Thyroid gland (tissue), 4 donors: ENCODE measurements at regions not wholly inside any gene's neighbourhood (a gene's known extent, or its start where the extent isn't known, plus 50 kb on each side); places are given as distances from the start of the nearest gene placed in this dataset.

Source experiments
- DNase-seq, 2 donors: peaks; one replicate each; pipeline ENCODE4 v3.0.0-alpha.2; 2019
- H3K27ac ChIP-seq, 3 donors: fragments of 200-600 bp; sonication (generic); 1 replicate in 2 of 3; 2 replicates in 1 of 3; pipeline ENCODE4 v1.5.1; 2016 to 2019; ENCODE audit warnings: mild to moderate bottlenecking in 1 of 3, moderate library complexity in 1 of 3
- H3K27me3 ChIP-seq: fragments of 200-600 bp; sonication (generic); one replicate; pipeline ENCODE4 v1.5.1; 2019
- H3K36me3 ChIP-seq, 2 donors: fragments of 200-600 bp; sonication (generic); one replicate each; pipeline ENCODE4 v1.5.1; 2016 to 2019
- H3K4me1 ChIP-seq, 2 donors: fragments of 200-600 bp; sonication (generic); one replicate each; pipeline ENCODE4 v1.5.1; 2017 to 2019
- H3K4me3 ChIP-seq, 3 donors: fragments of 200-600 bp; sonication (generic); replicated peaks in 1 of 3; 1 replicate in 2 of 3; 2 replicates in 1 of 3; pipeline ENCODE4 v1.5.1; 2016; ENCODE audit warnings: mild to moderate bottlenecking in 1 of 3
- H3K9me3 ChIP-seq: fragments of 200-600 bp; sonication (generic); one replicate; pipeline ENCODE4 v1.5.1; 2017
- CTCF ChIP-seq, 6 experiments: fragments of 200-600 bp in 3 of 6; fragments of 450-650 bp in 3 of 6; sonication (generic) in 3 of 6; IDR thresholded peaks; one replicate each; pipeline ENCODE4 v1.5.1; 2016 to 2019; ENCODE audit warnings: antibody characterized with exemption in 6 of 6, mild to moderate bottlenecking in 2 of 6, inconsistent platforms in 1 of 6, moderate library complexity in 1 of 6
- POLR2A ChIP-seq, 2 donors: fragments of 450-650 bp; IDR thresholded peaks; one replicate each; pipeline ENCODE4 v1.6.1; 2017; ENCODE audit warnings: antibody characterized with exemption in 2 of 2, mild to moderate bottlenecking in 2 of 2, moderate library complexity in 1 of 2
- WGBS, 2 donors: methylation state at CpG; one replicate each; pipeline ENCODE4 v1.1.5; 2017; 5-methylcytosine and 5-hydroxymethylcytosine counted together
- intact Hi-C: fragments of 100-400 bp; cut with DNase I; formaldehyde crosslinking; loops from one replicate; pipeline ENCODE4 v1.15.1; 2023

DNA sequence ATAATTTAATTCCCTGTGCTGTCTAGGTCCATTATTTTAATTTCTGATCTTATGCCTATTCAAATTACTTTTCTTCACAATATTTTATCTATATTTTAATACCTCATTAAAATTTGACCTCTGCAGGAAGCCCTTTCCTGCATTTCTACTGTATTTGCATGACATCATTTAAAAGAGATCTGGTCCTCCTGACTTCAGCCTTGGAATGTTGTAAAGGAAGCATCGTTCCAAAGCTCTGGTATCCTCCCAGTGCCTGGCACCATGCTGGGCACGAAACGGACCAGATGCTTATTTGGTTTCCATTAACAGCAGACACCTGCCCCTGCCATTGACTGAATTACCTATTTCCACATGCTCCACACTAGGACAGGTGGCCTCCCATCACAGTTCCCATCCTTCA, 247.5 kb downstream of the KLF6 start:
- Histone ChIP-seq H3K36me3 (no peaks in the 10 kb centered on the region), H3K27ac (no peak overlapping the region), H3K4me1 (no peaks in the 10 kb centered on the region), H3K27me3 (no peaks in the 10 kb centered on the region), H3K4me3 (no peak overlapping the region), H3K9me3 (no peaks in the 10 kb centered on the region)
- intact Hi-C loops, result no loop called here
- 95% methylated on average over 3 of the region's 3 CpGs for WGBS, 2 donors
- no peak for TF ChIP-seq POLR2A (IDR thresholded peaks at IDR 0.05)
- TF ChIP-seq CTCF (IDR thresholded peaks at IDR 0.05), result no peak
- no peak for DNase-seq

DNA sequence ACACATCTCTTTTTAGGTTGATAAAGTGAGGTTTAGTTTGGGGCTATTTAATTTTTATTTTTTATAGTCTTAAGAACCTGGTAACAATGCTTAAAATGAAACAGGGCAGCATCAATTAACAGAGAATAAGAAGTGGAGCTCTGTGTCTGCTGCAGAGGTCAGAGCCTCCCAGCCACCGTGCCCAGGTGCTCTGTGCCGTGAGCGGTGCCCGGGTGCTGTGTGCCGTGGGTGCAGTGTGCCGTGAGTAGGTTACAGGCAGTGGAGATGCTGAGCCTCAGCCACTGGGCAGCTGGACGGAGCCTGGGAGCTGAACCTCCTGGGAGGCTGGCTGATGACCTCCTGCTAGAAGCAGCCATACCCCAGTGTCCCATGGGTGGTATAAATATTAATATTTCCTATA, 250.0 kb downstream of the KLF6 start:
- H3K4me1 ChIP-seq, result no peaks in the 10 kb centered on the region
- WGBS, 2 donors, result 76 to 83% methylated on average over 6 to 7 of the region's 7 CpGs
- H3K27ac ChIP-seq, result no peak overlapping the region
- no peaks in the 10 kb centered on the region for H3K27me3 ChIP-seq
- no peak overlapping the region for H3K4me3 ChIP-seq
- intact Hi-C loops, result no loop called here
- H3K9me3 ChIP-seq, result no peaks in the 10 kb centered on the region
- no peak for DNase-seq
- no peaks in the 10 kb centered on the region for H3K36me3 ChIP-seq
- TF ChIP-seq CTCF (IDR thresholded peaks at IDR 0.05) (no peak), POLR2A (IDR thresholded peaks at IDR 0.05) (no peak)

GRCh38 chr10:3534433-3534832, 250.6 kb downstream of the KLF6 start:
- no peak for TF ChIP-seq POLR2A (IDR thresholded peaks at IDR 0.05)
- no peak for TF ChIP-seq CTCF (IDR thresholded peaks at IDR 0.05)
- intact Hi-C loops, result no loop called here
- H3K4me3 ChIP-seq, result no peak overlapping the region
- 89% methylated on average over 10 of the region's 10 CpGs for WGBS, 2 donors
- DNase-seq, result no peak
- no peaks in the 10 kb centered on the region for H3K4me1 ChIP-seq
- no peaks in the 10 kb centered on the region for H3K27me3 ChIP-seq
- H3K9me3 ChIP-seq, result no peaks in the 10 kb centered on the region
- no peaks in the 10 kb centered on the region for H3K36me3 ChIP-seq
- no peak overlapping the region for H3K27ac ChIP-seq

- intact Hi-C loops, result no loop called here
- no peaks in the 10 kb centered on the region for H3K36me3 ChIP-seq
- H3K9me3 ChIP-seq, result no peaks in the 10 kb centered on the region
- no peak for TF ChIP-seq CTCF (IDR thresholded peaks at IDR 0.05)
- TF ChIP-seq POLR2A (IDR thresholded peaks at IDR 0.05), result no peak
- WGBS, 2 donors, result 70 to 81% methylated on average over 2 to 3 of the region's 3 CpGs
- peaks cover 0 to 6% of the 10 kb centered on the region in 2 donors for H3K4me1 ChIP-seq
- H3K27ac ChIP-seq, result no peak overlapping the region
- DNase-seq, result no peak
- H3K4me3 ChIP-seq, result no peak overlapping the region
- H3K27me3 ChIP-seq, result no peaks in the 10 kb centered on the region
Observed at GRCh38 chr10:3533296-3533695, 251.7 kb downstream of the KLF6 start.

- Histone ChIP-seq H3K27me3 (no peaks in the 10 kb centered on the region), H3K9me3 (no peaks in the 10 kb centered on the region), H3K4me1 (peaks cover 0 to 6% of the 10 kb centered on the region in 2 donors), H3K4me3 (no peak overlapping the region), H3K36me3 (no peaks in the 10 kb centered on the region), H3K27ac (no peak overlapping the region)
- TF ChIP-seq CTCF (IDR thresholded peaks at IDR 0.05) (no peak), POLR2A (IDR thresholded peaks at IDR 0.05) (no peak)
- no peak for DNase-seq
- WGBS, 2 donors, result 93 to 95% methylated on average over 9 to 12 of the region's 12 CpGs
- intact Hi-C loops, result no loop called here
Observed at GRCh38 chr10:3532644-3533043, 252.4 kb downstream of the KLF6 start.
